Hematopoietic multipotent progenitor cell treated with erythropoietin and hydrocortisone succinate and interleukin-3 and kit ligand, for 4 days (in vitro differentiated cells): ENCODE measurements at regions not wholly inside any gene's neighbourhood (a gene's known extent, or its start where the extent isn't known, plus 50 kb on each side); places are given as distances from the start of the nearest gene placed in this dataset.

Experiments
- DNase-seq: peaks from one replicate; pipeline ENCODE4 v3.0.0-alpha.2; 2015

- no peak for DNase-seq
These were observed 129.0 kb upstream of the PTPN1 start for GRCh38 chr20:50381075-50381732.

GRCh38 chr20:50381771-50382593 is 128.2 kb upstream of the PTPN1 start:
- DNase-seq = peak; percentile 45

GRCh38 chr20:50385733-50386640 is 124.2 kb upstream of the PTPN1 start:
- peak; percentile 40 for DNase-seq

- DNase-seq = peak; percentile 77
These were observed 123.6 kb upstream of the PTPN1 start for GRCh38 chr20:50386641-50386960.

GRCh38 chr20:50387218-50387995 is 122.8 kb upstream of the PTPN1 start:
- DNase-seq = no peak

- peak; percentile 62 for DNase-seq
These were observed 122.2 kb upstream of the PTPN1 start for GRCh38 chr20:50387996-50388332.

- DNase-seq = no peak
These were observed 121.3 kb upstream of the PTPN1 start for GRCh38 chr20:50388733-50389437.

- peak; percentile 49 for DNase-seq
These were observed 120.8 kb upstream of the PTPN1 start for GRCh38 chr20:50389438-50389807.

- no peak for DNase-seq
These were observed 120.1 kb upstream of the PTPN1 start for GRCh38 chr20:50389808-50390684.

- DNase-seq = no peak
These were observed 119.3 kb upstream of the PTPN1 start for GRCh38 chr20:50390685-50391443.

- DNase-seq = no peak
These were observed 118.6 kb upstream of the PTPN1 start for GRCh38 chr20:50391444-50392137.

- DNase-seq = peak; percentile 15
These were observed 117.9 kb upstream of the PTPN1 start for GRCh38 chr20:50392138-50392866.

GRCh38 chr20:50393242-50393641 is 116.9 kb upstream of the PTPN1 start:
- no peak for DNase-seq

- no peak for DNase-seq
These were observed 116.1 kb upstream of the PTPN1 start for GRCh38 chr20:50393990-50394561.

GRCh38 chr20:50394569-50394968 is 115.6 kb upstream of the PTPN1 start:
- DNase-seq = peak; percentile 89

GRCh38 chr20:50395251-50395729 is 114.9 kb upstream of the PTPN1 start:
- no peak for DNase-seq

- DNase-seq = no peak
These were observed 114.2 kb upstream of the PTPN1 start for GRCh38 chr20:50395914-50396488.

- DNase-seq = no peak
These were observed 113.6 kb upstream of the PTPN1 start for GRCh38 chr20:50396623-50397022.
